Embryonic facial prominence (tissue), 1 donor: ENCODE measurements at regions not wholly inside any gene's neighbourhood (a gene's known extent, or its start where the extent isn't known, plus 50 kb on each side); places are given as distances from the start of the nearest gene placed in this dataset.
A peak's percentile ranks its signal among the peaks of the same experiment; 100 is the strongest.

Experiments
- DNase-seq: peaks from one replicate; pipeline ENCODE4 v3.0.0-alpha.2; 2016; ENCODE audit errors: extremely low spot score

GRCh38 chr11:28984231-28984630 lies 876.0 kb downstream of the METTL15 start:
- no peak for DNase-seq

- DNase-seq: no peak
Measured at GRCh38 chr11:28983780-28984179, 875.6 kb downstream of the METTL15 start.

GRCh38 chr11:28981381-28981780 lies 873.2 kb downstream of the METTL15 start:
- DNase-seq: no peak

- DNase-seq: no peak
Measured at GRCh38 chr11:28976801-28977145, 868.6 kb downstream of the METTL15 start.

- no peak for DNase-seq
Measured at GRCh38 chr11:28976012-28976800, 868.0 kb downstream of the METTL15 start.

GRCh38 chr11:28969832-28970231 lies 861.6 kb downstream of the METTL15 start:
- DNase-seq: no peak

- DNase-seq: no peak
Measured at GRCh38 chr11:28966951-28967350, 858.8 kb downstream of the METTL15 start.

- no peak for DNase-seq
Measured at GRCh38 chr11:28965819-28966218, 857.6 kb downstream of the METTL15 start.

GRCh38 chr11:28964811-28965210 lies 856.6 kb downstream of the METTL15 start:
- DNase-seq: no peak

GRCh38 chr11:28963187-28963586 lies 855.0 kb downstream of the METTL15 start:
- no peak for DNase-seq

- no peak for DNase-seq
Measured at GRCh38 chr11:28962502-28962901, 854.3 kb downstream of the METTL15 start.

- no peak for DNase-seq
Measured at GRCh38 chr11:28961726-28962125, 853.5 kb downstream of the METTL15 start.

GRCh38 chr11:28956446-28956845 lies 848.3 kb downstream of the METTL15 start:
- no peak for DNase-seq

GRCh38 chr11:28951191-28951590 lies 843.0 kb downstream of the METTL15 start:
- no peak for DNase-seq

GRCh38 chr11:28939381-28939780 lies 831.2 kb downstream of the METTL15 start:
- DNase-seq: no peak

- no peak for DNase-seq
Measured at GRCh38 chr11:28938091-28938490, 829.9 kb downstream of the METTL15 start.

- DNase-seq: no peak
Measured at GRCh38 chr11:28932940-28933339, 824.8 kb downstream of the METTL15 start.

GRCh38 chr11:28924004-28924403 lies 815.8 kb downstream of the METTL15 start:
- DNase-seq: no peak

GRCh38 chr11:28922386-28922981 lies 814.3 kb downstream of the METTL15 start:
- no peak for DNase-seq

GRCh38 chr11:28919194-28919593 lies 811.0 kb downstream of the METTL15 start:
- no peak for DNase-seq

GRCh38 chr11:28913883-28914282 lies 805.7 kb downstream of the METTL15 start:
- no peak for DNase-seq

GRCh38 chr11:28911829-28912228 lies 803.6 kb downstream of the METTL15 start:
- no peak for DNase-seq

- no peak for DNase-seq
Measured at GRCh38 chr11:28910926-28911325, 802.7 kb downstream of the METTL15 start.

- peak; percentile 6 for DNase-seq
Measured at GRCh38 chr11:28903716-28904115, 795.5 kb downstream of the METTL15 start.
